Activated CD8-positive, alpha-beta memory T cell treated with anti-CD3 and anti-CD28 coated beads, Interleukin-2, amount 50 U/mL, for 4 hours (primary cell): ENCODE measurements at regions not wholly inside any gene's neighbourhood (a gene's known extent, or its start where the extent isn't known, plus 50 kb on each side); places are given as distances from the start of the nearest gene placed in this dataset.

Experiments used
- DNase-seq: peaks from one replicate; pipeline ENCODE4 v3.0.0-alpha.2; 2020

GRCh38 chr15:85847031-85847430 lies 52.3 kb upstream of the KLHL25 start:
- no peak for DNase-seq

- no peak for DNase-seq
Measured at GRCh38 chr15:85849946-85850345, 55.2 kb upstream of the KLHL25 start.

- no peak for DNase-seq
Measured at GRCh38 chr15:85852969-85853368, 58.2 kb upstream of the KLHL25 start.

GRCh38 chr15:85854345-85855097 lies 59.8 kb upstream of the KLHL25 start:
- peak; percentile 32 for DNase-seq

DNA sequence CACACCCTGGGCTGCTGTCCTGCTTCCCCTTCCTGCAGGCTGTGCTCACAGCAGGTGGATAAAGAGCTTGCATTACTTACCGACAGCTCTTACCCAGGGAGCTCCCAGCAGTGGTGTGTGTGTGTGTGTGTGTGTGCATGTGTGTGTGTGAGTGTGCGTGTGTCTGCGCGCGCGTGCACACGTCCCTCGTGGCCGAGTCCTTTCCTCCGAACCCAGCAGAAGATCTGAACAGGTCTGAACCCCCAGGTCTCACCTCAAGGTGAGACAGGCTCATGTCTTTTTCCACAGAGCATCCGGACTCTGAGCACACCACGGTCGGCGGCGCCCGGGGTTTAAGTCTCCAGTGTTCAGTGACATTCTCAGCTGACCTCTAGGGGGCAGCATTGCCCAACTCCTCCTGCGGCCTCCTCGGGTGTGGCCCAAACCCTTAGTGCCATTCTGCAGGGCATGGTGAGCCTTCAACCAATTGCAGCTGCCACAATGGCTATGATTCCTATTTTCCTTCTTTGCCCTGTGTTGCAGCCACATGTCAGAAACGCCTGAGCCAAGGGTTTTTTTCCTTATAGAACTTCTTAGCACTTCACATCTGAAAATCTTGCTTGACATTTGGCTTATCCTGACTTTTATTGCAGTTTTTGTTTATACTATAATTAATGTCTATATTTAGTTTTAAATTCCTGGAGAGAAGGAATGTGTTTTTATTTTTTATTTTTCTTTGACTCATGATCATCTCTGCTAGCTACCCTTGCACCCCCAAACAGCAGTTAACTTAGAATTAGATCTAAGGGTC lies 64.1 kb upstream of the KLHL25 start:
- DNase-seq, result peak; percentile 70

DNA sequence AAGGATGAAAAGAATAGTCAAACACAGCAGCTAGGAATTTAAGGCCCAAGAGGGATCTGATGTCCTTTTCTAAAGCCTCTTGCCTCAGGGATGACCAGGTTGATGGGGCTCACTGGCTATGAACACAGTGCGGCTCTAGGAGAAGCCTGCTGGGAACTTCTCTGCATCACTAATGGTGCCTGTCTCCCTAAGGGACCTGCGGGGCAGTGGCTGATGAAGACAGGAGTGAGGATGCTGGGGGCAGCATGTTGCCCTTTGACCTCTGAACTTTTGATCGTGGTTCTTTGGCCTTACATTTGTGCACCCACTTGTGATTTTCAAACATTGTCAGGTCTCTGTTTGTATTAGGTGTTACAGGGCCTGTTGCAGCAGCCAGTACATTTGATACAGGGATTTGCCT lies 64.9 kb upstream of the KLHL25 start:
- no peak for DNase-seq

DNA sequence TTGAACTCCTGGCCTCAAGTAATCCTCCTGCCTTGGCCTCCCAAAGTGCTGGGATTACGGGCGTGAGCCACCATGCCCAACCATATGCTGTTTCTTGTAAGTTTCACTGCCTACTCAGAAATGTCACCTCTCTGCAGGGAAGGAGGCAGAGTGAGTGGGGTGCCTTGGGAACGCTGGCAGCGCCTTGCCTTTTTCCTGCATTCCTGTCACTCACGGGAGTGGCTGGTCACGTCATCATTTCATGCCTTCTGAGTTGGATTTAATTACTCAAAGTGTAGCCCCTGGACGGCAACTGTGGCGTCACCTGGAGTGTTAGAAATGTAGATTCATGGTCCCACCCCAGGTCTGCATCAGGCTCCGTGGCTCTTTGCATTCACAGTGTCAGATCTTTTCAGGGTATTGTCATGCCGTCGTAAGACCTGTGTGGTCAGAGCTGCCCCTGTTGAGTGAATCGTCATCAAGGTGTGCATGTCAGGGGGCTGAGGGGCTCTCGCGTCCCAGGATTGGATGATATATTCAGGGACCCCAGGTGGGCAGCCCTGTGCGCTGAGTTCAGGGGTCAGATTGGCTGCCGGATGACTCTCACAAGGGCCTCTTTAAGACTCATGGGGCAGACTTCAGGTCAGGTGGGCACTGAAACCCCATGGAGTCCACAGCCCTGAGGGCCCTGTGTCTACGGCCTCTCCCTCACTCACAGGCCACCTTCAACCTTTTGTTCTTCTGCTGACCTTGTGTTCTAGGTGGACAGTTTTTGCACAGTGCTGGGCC lies 65.9 kb upstream of the KLHL25 start:
- DNase-seq, result no peak

DNA sequence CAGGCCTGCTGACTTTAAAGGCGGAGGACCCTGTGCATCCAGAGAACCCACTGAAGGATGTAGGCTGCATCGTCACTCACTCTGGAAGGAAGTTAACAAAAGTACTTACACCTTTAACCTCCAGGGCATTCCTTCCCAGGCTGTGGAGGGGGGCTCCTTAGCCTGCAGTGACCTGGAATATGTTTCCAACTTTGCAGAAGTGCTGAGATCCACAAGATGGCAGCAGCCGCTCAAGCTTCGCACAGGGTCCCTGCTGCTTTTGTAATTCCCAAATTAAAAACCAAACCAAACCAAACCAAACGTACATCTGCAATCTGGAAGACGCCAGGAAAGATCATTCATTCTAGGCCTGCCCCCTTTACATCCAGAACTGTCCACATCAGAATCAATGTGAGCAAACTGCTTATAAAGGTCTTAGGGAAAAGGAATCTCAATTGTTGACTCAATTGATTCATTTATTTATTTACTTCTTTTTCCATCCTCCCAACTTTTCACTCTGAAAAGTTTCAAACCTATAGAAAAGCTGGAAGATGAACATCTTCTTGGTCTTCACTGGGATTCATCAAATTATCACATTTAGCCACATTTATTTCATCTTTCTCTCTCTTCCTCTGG lies 70.5 kb upstream of the KLHL25 start:
- no peak for DNase-seq

GRCh38 chr15:85867250-85867649 lies 72.5 kb upstream of the KLHL25 start:
- no peak for DNase-seq

GRCh38 chr15:85869124-85869523 lies 74.4 kb upstream of the KLHL25 start:
- no peak for DNase-seq

DNA sequence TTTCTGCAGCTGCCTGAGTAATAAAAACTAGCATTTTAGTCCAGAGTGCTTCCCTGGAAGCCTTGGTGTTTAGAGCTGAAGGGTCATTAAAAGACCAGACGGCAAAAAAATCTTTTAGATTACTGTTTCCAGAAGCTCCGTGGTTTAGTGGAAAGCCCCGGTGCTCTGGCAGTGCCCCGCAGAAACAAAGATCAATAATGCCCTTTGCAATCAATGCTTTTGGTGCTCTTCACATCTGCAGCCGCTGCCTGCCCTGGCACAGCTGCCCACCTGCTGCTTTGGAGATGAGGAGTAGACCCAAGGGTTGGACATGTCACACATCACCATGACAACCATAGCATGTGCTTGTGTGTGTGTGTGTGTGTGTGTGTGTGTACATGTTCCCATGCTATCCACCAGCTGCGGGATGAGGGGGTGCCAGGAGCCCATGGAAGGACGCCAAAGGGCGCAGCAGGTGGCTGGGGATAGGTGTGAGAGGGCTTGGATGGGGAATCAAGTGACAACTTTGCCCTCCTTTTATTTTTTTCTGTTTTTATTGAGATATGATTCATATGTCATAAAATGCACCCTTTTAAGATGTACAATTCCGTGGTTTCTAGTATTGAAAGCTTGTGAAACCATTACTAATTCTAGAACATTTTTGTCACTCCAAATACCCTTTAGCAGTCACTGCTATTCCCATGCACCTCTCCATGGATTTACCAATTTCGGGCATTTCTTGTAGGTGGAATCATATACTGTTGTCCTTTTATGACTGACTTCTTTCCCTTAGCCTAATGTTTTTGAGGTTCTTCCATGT lies 75.7 kb upstream of the KLHL25 start:
- DNase-seq, result no peak

DNA sequence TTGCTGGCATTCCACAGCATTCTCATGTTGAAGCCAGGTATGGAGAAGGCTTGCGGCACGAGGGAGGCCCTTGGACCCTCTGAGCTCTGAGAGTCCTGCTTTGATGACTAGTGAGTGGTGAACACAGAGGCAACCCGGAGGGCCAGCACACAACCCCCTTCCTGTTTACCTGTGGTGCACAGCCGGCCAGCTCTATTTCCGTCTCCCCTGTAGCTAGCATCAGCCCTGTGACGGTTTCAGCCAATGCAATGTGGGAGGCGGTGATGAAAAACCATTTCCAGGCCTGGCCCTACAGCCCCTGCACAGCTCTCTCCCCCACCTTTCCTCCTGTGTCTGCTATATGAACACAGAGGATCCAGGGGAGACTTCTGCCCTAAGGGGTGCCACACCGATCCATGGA lies 76.8 kb upstream of the KLHL25 start:
- DNase-seq, result no peak

DNA sequence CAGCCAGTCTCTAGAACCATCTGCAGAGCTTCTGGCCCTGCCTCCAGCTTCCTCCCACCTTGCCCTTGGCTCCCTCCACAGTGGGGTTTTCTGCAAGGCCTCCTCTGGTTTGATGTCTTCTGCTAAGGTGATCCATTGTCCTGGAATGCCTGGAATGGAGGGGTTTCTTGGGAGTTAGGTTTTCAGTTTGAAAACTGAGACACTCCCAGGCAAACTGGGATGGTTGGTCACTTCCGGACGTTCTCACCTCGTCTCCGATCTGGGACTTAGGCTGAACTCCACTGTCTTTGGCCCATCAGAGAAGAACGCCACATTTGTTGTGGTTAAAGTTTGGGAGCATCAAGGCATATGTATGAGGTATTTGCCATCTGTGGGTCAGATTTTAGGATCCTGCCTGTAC lies 77.4 kb upstream of the KLHL25 start:
- DNase-seq, result no peak

DNA sequence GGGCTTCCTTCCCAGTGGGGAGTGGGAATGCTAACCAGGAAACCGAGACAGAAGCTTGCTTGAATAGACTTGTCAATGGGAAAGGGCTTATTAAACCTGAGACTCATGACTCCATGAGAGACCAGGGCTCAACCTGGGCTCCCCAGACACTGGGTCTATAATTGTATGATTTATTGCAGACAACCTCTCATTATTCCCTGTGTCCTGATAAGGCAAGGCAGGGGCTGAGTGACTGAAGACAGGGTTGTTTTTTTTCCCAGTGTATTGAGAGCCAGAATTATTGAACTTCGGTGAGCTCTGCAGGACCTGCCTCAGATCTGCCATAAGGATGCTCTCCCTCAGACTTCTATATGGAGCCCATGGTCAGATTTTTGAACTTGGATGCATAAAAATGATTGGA lies 79.5 kb upstream of the KLHL25 start:
- DNase-seq, result no peak

DNA sequence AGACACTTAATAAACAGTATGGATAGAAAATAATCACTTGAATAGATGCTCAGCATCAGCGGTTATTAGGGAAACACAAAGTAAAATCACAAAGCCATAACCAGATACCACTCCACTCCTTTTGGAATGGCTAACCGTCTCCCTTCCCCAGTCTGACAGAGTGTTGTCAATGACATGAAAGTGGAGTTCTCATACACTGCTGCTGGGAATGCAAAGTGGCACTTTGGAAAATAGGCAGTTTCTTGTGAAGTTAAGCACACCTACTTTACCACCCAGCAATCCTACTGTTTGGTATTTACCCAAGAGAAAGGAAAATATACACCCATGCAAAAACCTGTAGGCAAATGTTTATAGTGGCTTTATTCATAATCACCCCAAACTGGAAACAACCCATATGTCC lies 81.0 kb upstream of the KLHL25 start:
- DNase-seq, result no peak

- DNase-seq, result no peak
Measured at GRCh38 chr15:85878828-85879225, 84.1 kb upstream of the KLHL25 start.

- no peak for DNase-seq
Measured at GRCh38 chr15:85879334-85880163, 84.8 kb upstream of the KLHL25 start.

GRCh38 chr15:85880501-85881190 lies 85.9 kb upstream of the KLHL25 start:
- DNase-seq, result no peak

- no peak for DNase-seq
Measured at GRCh38 chr15:85886309-85886811, 91.6 kb upstream of the KLHL25 start.

GRCh38 chr15:85889956-85890619 lies 95.4 kb upstream of the KLHL25 start:
- no peak for DNase-seq
